ENCODE measurements at regions not wholly inside any gene's neighbourhood (a gene's known extent, or its start where the extent isn't known, plus 50 kb on each side); places are given as distances from the start of the nearest gene placed in this dataset.
"Not testable (repeated sequence)": the region's sequence is repeated elsewhere in the genome, so short reads cannot be mapped to it uniquely, and the experiment has no call there.

DNA sequence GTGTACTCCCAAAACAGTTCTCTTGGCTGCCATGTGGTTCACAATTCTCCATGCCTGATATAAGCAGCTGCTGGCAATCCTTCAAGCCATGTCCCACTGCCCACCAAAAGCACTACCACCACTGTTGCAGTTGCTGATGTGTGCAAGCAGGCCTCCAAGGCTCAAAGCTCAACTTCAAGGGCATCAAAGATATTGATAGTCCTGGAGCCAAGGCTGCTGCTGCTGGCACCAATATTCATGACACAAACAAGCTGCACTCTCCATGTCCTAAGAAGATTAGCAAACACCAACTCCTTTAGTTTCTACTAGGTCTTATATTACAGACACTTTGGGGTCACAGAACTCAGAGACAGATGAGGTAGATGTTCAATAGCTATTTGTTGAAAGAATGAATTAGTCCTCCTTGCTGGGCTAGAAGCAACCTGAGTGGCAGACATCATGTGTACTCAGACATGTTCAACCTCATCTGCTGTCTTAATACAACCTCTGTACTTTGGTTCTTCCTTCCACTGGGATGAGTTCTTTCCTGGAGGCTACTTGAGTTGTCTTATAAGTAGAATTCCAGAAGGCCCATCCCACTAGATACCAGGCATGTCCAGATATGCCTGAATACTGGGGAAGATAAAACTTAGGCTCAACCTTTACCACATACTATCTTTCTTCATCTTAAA is 104.5 kb upstream of the UGP2 start:
- FAIRE-seq (no peak), DNase-seq (ENCODE audit: insufficient read length, low spot score) (no peak)

DNA sequence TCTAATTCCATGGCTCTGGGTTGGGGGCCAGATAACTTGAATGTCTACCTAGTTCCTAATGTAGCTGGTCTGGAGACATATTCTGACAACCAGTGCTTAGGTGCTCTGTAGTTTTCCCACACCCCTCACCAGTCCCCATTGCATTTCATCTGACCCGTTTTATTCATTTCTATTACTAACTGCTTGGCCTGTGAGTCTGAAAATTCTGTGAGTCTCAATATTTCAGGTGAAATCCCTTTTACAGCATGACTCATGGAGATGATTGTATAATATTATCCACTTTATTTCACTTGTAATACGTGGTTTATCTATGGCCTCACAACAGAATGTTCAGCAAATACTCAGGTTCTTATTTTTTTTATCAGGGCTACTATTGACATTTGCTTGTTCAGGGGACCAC is 103.7 kb upstream of the UGP2 start:
- FAIRE-seq (no peak), DNase-seq (ENCODE audit: insufficient read length, low spot score) (no peak)

DNA sequence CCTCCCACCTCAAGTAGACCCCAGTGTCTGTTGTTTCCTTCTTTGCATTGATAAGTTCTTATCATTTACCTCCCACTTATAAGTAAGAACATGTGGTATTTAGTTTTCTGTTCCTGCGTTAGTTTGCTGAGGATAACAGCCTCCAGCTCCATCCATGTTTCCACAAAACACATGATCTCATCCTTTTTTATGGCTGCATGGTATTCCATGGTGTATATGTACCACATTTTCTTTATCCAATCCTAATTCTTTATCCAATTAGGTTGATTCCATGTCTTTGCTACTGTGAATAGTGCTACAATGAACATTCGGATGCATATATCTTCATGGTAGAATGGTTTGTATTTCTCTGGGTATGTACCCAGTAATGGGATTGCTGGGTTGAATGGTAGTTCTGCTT is 102.5 kb upstream of the UGP2 start:
- DNase-seq (ENCODE audit: insufficient read length, low spot score); FAIRE-seq: not testable (repeated sequence)

DNA sequence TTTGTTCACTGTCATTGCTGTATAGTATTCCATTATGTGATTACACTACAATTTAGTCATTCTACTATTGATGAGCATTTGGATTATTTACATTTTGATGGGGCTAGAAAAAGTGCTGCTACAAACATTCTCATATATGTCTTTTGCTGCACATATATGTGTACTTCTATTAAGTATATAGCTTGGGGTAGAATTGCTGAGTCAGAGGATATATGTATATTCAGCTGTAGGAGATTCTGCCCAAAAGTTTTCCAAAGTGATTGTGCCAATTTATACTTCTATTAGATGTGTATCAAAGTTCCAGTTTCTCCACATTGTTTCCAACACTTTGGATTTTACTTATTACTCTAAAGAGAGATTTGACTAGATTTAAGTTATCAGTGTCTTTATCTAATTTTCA is 101.7 kb upstream of the UGP2 start:
- FAIRE-seq = no peak
- DNase-seq (ENCODE audit: insufficient read length, low spot score) = no peak

- FAIRE-seq = no peak
- DNase-seq (ENCODE audit: insufficient read length, low spot score) = no peak
These were observed 100.8 kb upstream of the UGP2 start for GRCh38 chr2:63740943-63741342.

DNA sequence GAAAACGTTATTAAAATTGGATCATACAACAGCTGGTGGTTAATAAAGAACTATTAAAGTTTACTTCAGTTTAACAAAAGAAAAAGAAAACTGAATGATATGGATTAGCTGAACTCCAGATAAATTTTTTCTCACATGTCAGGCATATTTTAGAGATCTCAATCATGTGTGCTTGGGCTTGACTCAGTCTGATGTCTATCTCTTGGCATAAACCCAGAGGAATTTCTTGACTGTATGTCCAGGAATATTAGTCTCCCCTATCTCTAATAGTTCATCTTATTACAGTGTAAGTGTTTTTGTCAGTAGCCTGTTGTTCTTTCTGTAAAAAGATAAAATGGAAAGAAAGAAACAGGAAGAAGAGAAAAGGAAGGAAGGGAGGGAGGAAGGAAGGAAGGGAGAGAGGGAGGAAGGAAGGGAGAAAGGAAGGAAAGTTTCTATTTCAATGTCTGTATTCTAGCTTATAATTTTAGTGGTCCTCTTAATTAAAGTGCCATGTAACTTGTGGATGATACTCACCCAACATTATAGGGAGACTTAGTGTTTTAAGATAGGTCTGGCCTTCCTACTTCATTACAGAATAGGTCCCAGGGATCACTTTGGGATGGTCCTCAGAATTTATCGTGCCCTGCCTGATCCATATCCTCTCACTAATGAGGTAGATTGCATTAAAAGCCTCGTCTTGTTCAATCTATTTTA is 99.7 kb upstream of the UGP2 start:
- FAIRE-seq (no peak), DNase-seq (ENCODE audit: insufficient read length, low spot score) (no peak)

- FAIRE-seq (no peak), DNase-seq (ENCODE audit: insufficient read length, low spot score) (no peak)
These were observed 99.1 kb upstream of the UGP2 start for GRCh38 chr2:63742580-63742976.

- DNase-seq (ENCODE audit: insufficient read length, low spot score) (no peak), FAIRE-seq (no peak)
These were observed 98.3 kb upstream of the UGP2 start for GRCh38 chr2:63743170-63743981.

DNA sequence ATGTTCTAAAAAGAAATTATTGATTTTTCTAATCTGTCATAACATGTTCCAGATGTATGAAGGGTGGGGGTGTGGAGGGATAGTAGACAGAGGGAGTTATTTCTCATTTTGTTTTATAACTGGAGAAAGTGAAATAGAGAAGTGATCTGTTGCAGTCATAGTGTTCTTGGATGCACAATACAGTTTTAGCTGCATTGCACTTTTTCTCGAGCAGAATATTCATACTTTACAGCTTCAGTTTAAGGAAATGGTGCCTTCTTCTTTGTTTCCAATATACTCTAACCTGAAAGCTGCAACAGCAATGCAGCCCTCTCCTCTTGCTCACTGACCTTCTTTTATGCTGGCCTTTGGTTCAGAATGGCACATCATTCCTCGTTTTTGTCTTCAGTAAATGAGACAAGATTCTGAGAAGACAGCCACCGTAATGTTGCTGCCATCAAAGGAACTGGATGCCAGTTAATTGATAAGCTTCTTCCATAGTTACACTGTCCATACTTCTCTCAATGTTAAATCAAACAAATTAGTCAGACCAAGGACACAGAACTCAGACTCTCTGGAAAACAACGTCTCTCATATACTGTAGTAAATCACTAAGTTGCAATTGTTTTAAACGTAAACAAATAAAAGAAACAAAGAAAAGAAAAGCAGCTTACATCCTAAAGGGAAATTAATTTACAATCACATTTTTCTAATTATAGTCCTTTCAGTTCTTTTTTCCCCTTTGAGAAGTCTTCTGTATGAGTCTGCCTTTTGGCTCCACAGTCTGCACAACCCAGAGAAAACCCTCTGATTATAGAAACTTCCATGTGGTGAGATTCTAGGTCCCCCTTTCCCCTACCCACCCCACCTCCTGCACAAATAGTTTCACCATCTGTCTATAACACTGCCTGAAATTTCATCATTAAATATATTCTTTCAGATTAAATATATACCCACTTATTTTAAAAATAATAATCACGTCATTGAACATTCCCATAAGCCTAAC is 97.4 kb upstream of the UGP2 start:
- DNase-seq (ENCODE audit: insufficient read length, low spot score) (no peak), FAIRE-seq (peak; percentile 42)

- not testable (repeated sequence) for FAIRE-seq
These were observed 95.1 kb upstream of the UGP2 start for GRCh38 chr2:63746548-63746947.

DNA sequence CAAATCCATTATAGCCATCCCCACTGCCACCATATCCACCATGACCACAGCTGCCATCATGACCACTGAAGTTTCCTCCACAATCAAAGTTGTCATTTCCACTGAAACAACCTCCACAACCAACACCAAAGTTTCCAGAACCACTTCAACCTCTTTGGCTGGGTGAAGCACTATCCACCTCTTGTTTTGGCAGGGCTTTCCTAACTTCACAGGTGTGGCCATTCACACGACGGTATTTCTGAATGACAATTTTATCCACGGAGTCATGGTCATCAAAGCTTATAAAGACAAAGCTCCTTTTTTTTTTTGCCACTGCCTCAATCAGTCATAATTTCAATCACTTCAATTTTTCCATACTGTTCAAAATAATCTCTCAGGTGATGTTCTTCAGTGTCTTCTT is 89.8 kb upstream of the UGP2 start:
- no peak for DNase-seq (ENCODE audit: insufficient read length, low spot score)
- no peak for FAIRE-seq

More at GRCh38 chr2:63746548-63746947, 95.1 kb upstream of the UGP2 start:
- not testable (repeated sequence) for DNase-seq (ENCODE audit: insufficient read length, low spot score)

DNA sequence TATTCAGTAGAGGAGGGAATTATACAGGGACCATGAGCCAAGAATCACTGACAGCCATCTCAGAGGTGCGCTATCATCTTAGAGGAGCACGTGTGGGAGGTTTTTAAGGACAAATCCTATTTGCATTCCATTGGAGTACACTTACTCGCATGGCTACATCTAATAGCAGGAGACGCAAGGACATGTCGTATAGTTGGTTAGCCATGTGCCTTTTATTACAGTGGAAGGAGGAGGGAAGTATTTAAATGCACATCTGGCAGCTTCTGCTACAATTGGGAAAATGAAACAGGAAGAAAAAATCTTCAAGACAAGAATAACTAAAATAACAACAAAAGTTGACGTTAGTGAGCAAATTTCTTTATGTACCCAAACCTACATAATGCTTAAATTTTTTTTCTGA is 86.5 kb upstream of the UGP2 start:
- FAIRE-seq = no peak
- DNase-seq (ENCODE audit: insufficient read length, low spot score) = no peak

DNA sequence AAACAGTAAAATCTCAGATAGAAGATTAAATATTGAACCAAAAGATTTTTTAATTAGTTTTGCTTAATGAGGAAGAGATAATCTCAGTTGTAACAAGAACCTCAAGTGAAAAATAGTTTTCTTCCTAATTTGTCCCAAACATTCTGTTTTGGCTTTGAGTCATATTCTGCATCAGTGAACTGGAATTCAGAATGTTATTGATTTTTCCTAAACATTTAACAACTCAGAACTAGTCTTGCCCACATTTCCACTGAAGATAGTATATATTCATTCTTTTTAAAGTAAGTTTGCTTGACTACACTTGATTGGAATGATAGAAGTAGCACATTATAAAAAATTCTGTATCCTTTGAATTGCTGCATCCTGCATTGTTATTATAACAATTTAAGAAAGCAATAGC is 85.7 kb upstream of the UGP2 start:
- no peak for FAIRE-seq
- no peak for DNase-seq (ENCODE audit: insufficient read length, low spot score)

DNA sequence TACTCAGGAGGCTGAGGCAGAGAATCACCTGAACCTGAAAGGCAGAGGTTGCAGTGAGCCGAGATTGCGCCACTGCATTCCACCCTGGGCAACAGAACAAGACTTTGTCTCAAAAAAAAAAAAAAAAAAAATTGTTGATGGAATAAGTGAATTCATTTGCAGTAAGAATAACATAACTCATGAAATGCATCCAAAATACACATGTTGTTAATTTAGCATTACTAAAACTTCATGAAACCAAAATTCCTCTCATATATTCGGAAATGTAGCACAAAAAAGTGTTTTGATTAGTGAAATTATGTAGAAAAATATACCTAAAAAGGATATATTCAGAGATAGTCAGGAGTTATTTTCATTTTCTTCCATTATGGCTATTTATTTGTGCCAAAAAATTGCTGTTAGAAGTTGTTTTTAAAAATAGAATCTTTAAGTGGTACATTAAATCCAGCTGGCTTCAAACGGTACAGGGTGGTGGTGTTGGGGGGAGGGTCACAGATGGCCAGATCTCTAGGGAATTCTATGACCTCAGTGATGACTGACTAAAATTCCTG is 78.2 kb upstream of the UGP2 start:
- FAIRE-seq = no peak
- DNase-seq (ENCODE audit: insufficient read length, low spot score) = no peak

GRCh38 chr2:63764630-63765029 is 77.1 kb upstream of the UGP2 start:
- no peak for DNase-seq (ENCODE audit: insufficient read length, low spot score)

GRCh38 chr2:63765117-63765516 is 76.6 kb upstream of the UGP2 start:
- DNase-seq (ENCODE audit: insufficient read length, low spot score) (no peak), FAIRE-seq (no peak)

More at GRCh38 chr2:63764630-63765029, 77.1 kb upstream of the UGP2 start:
- FAIRE-seq = no peak

- no peak for FAIRE-seq
- DNase-seq (ENCODE audit: insufficient read length, low spot score) = no peak
These were observed 74.4 kb upstream of the UGP2 start for GRCh38 chr2:63767307-63767706.

DNA sequence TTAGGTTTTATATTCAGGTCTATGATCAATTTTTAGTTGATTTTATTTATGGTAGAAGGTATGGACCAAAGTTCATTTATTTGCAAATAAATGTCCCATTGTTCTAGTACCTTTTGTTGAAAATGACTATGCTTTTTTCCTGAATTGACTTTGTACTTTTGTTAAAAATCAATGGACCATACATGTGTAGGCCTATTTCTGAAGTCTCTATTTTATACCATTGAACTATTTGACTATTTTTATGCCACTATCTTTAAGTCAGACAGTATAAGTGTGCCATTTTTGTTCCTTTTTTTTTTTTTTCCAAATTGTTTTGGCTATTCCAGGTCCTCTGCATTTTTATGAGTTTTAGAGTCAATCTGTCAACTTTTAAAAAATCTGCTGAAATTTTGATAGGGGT is 73.6 kb upstream of the UGP2 start:
- DNase-seq (ENCODE audit: insufficient read length, low spot score) (no peak), FAIRE-seq (no peak)

GRCh38 chr2:63769915-63770314 is 71.8 kb upstream of the UGP2 start:
- no peak for DNase-seq (ENCODE audit: insufficient read length, low spot score)
- no peak for FAIRE-seq

DNA sequence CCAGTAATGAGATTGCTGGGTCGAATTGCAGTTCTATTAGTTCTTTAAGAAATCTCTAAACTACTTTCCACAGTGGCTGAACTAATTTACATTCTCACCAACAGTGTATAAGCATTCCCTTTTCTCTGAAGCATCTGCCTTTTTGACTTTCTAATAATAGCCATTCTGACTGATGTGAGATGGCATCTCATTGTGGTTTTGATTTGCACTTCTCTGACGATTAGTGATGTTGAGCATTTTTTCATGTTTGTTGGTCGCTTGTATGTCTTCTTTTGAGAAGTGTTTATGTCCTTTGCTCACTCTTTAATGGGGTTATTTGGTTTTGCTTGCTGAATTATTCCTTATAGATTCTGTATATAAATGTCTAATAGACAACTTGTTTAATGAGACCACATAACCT is 69.6 kb upstream of the UGP2 start:
- DNase-seq (ENCODE audit: insufficient read length, low spot score) (no peak), FAIRE-seq (no peak)

Data from HTR-8/SVneo (cell line).